ENCODE measurements at regions not wholly inside any gene's neighbourhood (a gene's known extent, or its start where the extent isn't known, plus 50 kb on each side); places are given as distances from the start of the nearest gene placed in this dataset.

DNA sequence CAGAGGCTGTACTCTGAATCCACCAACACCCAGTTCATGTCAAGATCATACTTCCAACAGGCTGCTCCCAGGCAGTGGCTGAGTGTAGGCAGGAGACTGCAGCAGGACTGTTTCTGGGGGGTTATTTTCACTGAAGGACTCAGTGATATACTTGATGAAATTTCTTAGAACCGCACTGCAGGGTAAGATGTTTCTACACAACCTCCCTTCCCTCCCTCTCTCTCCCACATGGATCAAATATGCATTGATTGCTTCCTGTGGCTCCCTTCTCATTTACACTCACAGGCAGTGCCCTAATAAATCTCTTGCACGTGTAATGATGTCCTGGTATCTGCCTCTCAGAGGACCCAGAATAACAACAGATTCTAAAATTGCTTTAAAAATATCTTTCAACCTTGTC is 251.3 kb upstream of the CCDC179 start:
- no peak for DNase-seq
- Histone ChIP-seq H3K79me2 (ENCODE audit: low read length) (no peaks in the 10 kb centered on the region), H3K27me3 (replicated peaks; ENCODE audit: insufficient read depth, low read length) (no peaks in the 10 kb centered on the region), H3F3A (ENCODE audit: insufficient read depth, low read length) (no peaks in the 10 kb centered on the region), H4K20me1 (ENCODE audit: insufficient read depth, low read length) (no peaks in the 10 kb centered on the region), H3K9me3 (replicated peaks; ENCODE audit: insufficient read depth, low read length) (no peaks in the 10 kb centered on the region), H3K9me2 (replicated peaks; ENCODE audit: insufficient read depth, low read length) (no peaks in the 10 kb centered on the region), H3K4me2 (ENCODE audit: low read depth, low read length) (no peak overlapping the region), H3K4me1 (ENCODE audit: low read length) (no peaks in the 10 kb centered on the region), H3K4me3 (ENCODE audit: low read length) (no peak overlapping the region), H3K36me3 (replicated peaks; ENCODE audit: insufficient read depth, low read length) (no peaks in the 10 kb centered on the region), H3K27ac (ENCODE audit: low read length) (no peak overlapping the region), H2AFZ (ENCODE audit: low read length) (no peak overlapping the region), H3K9ac (ENCODE audit: low read length) (no peak overlapping the region)
- TF ChIP-seq, protein P1, sequence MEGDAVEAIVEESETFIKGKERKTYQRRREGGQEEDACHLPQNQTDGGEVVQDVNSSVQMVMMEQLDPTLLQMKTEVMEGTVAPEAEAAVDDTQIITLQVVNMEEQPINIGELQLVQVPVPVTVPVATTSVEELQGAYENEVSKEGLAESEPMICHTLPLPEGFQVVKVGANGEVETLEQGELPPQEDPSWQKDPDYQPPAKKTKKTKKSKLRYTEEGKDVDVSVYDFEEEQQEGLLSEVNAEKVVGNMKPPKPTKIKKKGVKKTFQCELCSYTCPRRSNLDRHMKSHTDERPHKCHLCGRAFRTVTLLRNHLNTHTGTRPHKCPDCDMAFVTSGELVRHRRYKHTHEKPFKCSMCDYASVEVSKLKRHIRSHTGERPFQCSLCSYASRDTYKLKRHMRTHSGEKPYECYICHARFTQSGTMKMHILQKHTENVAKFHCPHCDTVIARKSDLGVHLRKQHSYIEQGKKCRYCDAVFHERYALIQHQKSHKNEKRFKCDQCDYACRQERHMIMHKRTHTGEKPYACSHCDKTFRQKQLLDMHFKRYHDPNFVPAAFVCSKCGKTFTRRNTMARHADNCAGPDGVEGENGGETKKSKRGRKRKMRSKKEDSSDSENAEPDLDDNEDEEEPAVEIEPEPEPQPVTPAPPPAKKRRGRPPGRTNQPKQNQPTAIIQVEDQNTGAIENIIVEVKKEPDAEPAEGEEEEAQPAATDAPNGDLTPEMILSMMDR (IDR thresholded peaks at IDR 0.05; ENCODE audit: low read length): no peak
- TF ChIP-seq EZH2 (optimal IDR thresholded peaks at IDR 0.05; ENCODE audit: low read depth, low read length) (no peak), EZH2phosphoT487 (IDR thresholded peaks at IDR 0.05; ENCODE audit: low read length) (no peak)

DNA sequence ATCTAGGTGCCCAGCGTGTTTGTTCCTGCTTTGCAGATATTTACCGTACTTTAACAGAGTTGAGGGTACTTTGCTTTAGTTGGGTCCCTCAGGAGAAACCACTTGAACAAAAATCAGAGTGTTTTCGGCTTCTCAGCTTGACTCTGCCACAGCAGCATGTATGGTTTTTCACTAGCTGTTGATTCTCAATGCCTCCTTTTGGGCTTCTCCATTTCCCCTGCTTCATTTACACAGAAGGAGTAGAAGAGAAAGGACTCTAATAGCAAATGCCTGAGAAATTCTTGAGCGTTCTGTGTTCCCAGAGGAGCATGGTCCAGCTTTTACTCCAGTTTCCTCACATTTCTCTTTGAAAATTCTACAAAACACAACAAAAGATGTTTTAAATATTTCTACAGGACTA is 252.1 kb upstream of the CCDC179 start:
- Histone ChIP-seq H3K79me2 (ENCODE audit: low read length) (no peaks in the 10 kb centered on the region), H4K20me1 (ENCODE audit: insufficient read depth, low read length) (no peaks in the 10 kb centered on the region), H3K27ac (ENCODE audit: low read length) (no peak overlapping the region), H3K36me3 (replicated peaks; ENCODE audit: insufficient read depth, low read length) (no peaks in the 10 kb centered on the region), H3K9ac (ENCODE audit: low read length) (no peak overlapping the region), H3K4me3 (ENCODE audit: low read length) (no peak overlapping the region), H3K4me1 (ENCODE audit: low read length) (no peaks in the 10 kb centered on the region), H2AFZ (ENCODE audit: low read length) (no peak overlapping the region), H3K4me2 (ENCODE audit: low read depth, low read length) (no peak overlapping the region), H3K27me3 (replicated peaks; ENCODE audit: insufficient read depth, low read length) (no peaks in the 10 kb centered on the region), H3K9me2 (replicated peaks; ENCODE audit: insufficient read depth, low read length) (no peaks in the 10 kb centered on the region), H3F3A (ENCODE audit: insufficient read depth, low read length) (no peaks in the 10 kb centered on the region), H3K9me3 (replicated peaks; ENCODE audit: insufficient read depth, low read length) (no peaks in the 10 kb centered on the region)
- DNase-seq: no peak
- TF ChIP-seq EZH2phosphoT487 (IDR thresholded peaks at IDR 0.05; ENCODE audit: low read length) (no peak), EZH2 (optimal IDR thresholded peaks at IDR 0.05; ENCODE audit: low read depth, low read length) (no peak)
- TF ChIP-seq, protein P1 (IDR thresholded peaks at IDR 0.05; ENCODE audit: low read length): no peak

DNA sequence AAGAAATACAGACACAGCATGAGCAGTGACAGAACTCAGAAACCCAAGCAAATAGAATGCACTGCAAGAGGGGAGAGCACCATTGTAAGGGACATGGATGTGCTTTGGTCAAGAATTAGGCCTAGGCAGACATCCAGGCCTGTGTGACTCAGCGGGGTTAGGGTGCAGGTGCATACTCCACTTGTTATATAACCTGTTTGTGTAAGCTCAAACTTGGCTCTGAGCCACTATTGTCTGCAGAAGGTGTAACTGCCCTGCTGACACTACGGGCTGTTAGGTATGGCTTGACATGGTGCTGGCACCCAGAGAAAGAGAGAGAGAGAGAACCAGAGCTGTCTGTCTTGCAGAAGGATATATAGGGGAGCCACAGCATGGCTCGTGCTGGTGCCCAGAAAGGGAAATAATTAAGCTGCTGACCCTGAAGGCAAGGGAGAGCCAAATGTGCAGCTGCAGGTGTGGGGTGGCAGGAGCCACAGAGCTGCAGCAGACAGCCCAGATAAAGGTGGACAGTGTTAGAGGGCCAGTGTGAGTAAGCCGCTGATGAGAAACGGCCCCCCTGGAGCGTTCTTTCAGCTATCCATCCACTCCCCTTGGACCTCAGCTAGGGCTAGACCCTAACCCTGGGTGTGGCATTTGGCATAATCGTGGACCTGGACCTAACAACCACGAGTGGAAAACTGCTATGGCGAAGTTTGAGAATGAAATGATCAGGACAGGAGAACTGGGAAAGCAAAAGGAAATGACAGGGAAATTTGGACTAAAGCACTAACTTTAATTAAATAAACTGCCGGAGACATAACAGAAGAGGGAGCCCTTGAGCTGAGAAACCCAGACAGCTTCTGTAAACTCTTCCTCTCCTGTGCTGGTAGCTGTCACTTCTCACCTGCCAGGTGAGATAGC is 253.0 kb upstream of the CCDC179 start:
- H3K27me3 ChIP-seq (replicated peaks; ENCODE audit: insufficient read depth, low read length): no peaks in the 10 kb centered on the region
- H3K27ac ChIP-seq (ENCODE audit: low read length): no peak overlapping the region
- no peaks in the 10 kb centered on the region for H3F3A ChIP-seq (ENCODE audit: insufficient read depth, low read length)
- TF ChIP-seq, protein P1 (IDR thresholded peaks at IDR 0.05; ENCODE audit: low read length): peak; percentile 67
- TF ChIP-seq EZH2 (optimal IDR thresholded peaks at IDR 0.05; ENCODE audit: low read depth, low read length) (no peak), EZH2phosphoT487 (IDR thresholded peaks at IDR 0.05; ENCODE audit: low read length) (no peak)
- peak; percentile 59 for DNase-seq
- no peak overlapping the region for H3K4me3 ChIP-seq (ENCODE audit: low read length)
- H4K20me1 ChIP-seq (ENCODE audit: insufficient read depth, low read length): no peaks in the 10 kb centered on the region
- no peaks in the 10 kb centered on the region for H3K9me2 ChIP-seq (replicated peaks; ENCODE audit: insufficient read depth, low read length)
- no peaks in the 10 kb centered on the region for H3K9me3 ChIP-seq (replicated peaks; ENCODE audit: insufficient read depth, low read length)
- no peak overlapping the region for H2AFZ ChIP-seq (ENCODE audit: low read length)
- H3K79me2 ChIP-seq (ENCODE audit: low read length): no peaks in the 10 kb centered on the region
- H3K4me1 ChIP-seq (ENCODE audit: low read length): no peaks in the 10 kb centered on the region
- no peak overlapping the region for H3K4me2 ChIP-seq (ENCODE audit: low read depth, low read length)
- no peak overlapping the region for H3K9ac ChIP-seq (ENCODE audit: low read length)
- H3K36me3 ChIP-seq (replicated peaks; ENCODE audit: insufficient read depth, low read length): no peaks in the 10 kb centered on the region

Measured in MM.1S (cell line).